ENCODE measurements at regions not wholly inside any gene's neighbourhood (a gene's known extent, or its start where the extent isn't known, plus 50 kb on each side); places are given as distances from the start of the nearest gene placed in this dataset.

DNA sequence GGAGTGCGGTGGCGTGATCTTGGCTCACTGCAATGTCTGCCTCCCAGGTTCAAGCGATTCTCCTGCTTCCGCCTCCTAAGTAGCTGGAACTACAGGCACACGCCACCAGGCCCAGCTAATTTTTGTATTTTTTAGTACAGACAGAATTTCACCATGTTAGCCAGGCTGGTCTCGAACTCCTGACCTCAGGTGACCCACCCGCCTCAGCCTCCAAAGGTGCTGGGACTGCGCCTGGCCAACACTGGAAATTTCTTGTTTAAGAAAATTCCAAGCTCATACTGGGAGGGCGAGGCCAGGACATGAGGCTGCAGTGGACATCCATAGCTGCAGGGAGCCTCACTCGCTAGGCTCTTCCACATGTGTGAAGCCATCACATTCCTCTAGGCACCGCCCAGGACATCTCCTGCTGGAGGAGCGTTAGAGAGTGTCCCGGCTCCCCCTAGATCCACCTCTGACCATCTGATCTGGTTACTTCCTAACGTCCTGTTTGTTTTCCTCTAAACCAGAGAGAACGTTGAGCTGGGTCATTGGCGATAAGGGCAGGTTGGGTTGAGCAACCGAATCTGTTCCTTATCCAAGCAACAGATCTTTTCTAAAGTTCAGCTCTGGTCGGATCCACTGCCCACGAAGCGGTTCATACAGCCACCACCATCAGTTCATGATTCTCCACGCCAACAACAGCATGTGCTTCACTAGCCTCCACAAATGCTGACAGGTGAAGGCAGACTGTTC is 108.2 kb upstream of the MED13L start:
- no peaks in the 10 kb centered on the region for H3K9me3 Mint-ChIP-seq (ENCODE audit: unreplicated experiment)
- H3K27ac Mint-ChIP-seq (ENCODE audit: unreplicated experiment): no peak overlapping the region
- peaks cover 30% of the 10 kb centered on the region for H3K4me1 Mint-ChIP-seq (ENCODE audit: unreplicated experiment)
- TF ChIP-seq, protein P1, sequence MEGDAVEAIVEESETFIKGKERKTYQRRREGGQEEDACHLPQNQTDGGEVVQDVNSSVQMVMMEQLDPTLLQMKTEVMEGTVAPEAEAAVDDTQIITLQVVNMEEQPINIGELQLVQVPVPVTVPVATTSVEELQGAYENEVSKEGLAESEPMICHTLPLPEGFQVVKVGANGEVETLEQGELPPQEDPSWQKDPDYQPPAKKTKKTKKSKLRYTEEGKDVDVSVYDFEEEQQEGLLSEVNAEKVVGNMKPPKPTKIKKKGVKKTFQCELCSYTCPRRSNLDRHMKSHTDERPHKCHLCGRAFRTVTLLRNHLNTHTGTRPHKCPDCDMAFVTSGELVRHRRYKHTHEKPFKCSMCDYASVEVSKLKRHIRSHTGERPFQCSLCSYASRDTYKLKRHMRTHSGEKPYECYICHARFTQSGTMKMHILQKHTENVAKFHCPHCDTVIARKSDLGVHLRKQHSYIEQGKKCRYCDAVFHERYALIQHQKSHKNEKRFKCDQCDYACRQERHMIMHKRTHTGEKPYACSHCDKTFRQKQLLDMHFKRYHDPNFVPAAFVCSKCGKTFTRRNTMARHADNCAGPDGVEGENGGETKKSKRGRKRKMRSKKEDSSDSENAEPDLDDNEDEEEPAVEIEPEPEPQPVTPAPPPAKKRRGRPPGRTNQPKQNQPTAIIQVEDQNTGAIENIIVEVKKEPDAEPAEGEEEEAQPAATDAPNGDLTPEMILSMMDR (IDR thresholded peaks at IDR 0.05; ENCODE audit: unreplicated experiment): no peak
- no peaks in the 10 kb centered on the region for H3K27me3 Mint-ChIP-seq (ENCODE audit: unreplicated experiment)
- no peak overlapping the region for H3K4me3 Mint-ChIP-seq (ENCODE audit: unreplicated experiment)
- peak; percentile 19 for DNase-seq (ENCODE audit: low spot score)
- H3K36me3 Mint-ChIP-seq (ENCODE audit: low read depth, unreplicated experiment): no peaks in the 10 kb centered on the region

DNA sequence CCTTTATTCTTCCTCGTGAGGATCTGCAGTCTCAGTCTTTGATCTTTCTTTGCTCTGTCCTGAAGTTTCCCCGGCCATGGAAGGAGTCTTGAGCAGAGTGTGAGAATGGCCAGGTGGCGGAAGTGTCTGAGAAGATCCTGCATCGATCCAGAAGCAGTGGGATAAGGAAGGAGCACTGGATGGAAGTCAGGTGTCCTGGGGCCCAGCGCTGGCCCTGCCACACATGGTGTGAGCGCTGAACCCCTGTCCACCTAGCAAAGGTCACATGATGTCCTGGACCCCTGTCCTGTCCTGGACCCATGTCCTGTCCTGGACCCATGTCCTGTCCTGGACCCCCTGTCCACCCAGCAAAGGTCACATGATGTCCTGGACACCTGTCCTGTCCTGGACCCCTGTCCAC is 111.8 kb upstream of the MED13L start:
- H3K4me3 Mint-ChIP-seq (ENCODE audit: unreplicated experiment): no peak overlapping the region
- H3K9me3 Mint-ChIP-seq (ENCODE audit: unreplicated experiment): no peaks in the 10 kb centered on the region
- no peaks in the 10 kb centered on the region for H3K36me3 Mint-ChIP-seq (ENCODE audit: low read depth, unreplicated experiment)
- TF ChIP-seq, protein P1 (IDR thresholded peaks at IDR 0.05; ENCODE audit: unreplicated experiment): no peak
- no peak overlapping the region for H3K27ac Mint-ChIP-seq (ENCODE audit: unreplicated experiment)
- H3K27me3 Mint-ChIP-seq (ENCODE audit: unreplicated experiment): no peaks in the 10 kb centered on the region
- H3K4me1 Mint-ChIP-seq (ENCODE audit: unreplicated experiment): peaks cover 4% of the 10 kb centered on the region
- DNase-seq (ENCODE audit: low spot score): no peak

GRCh38 chr12:116389990-116390389 is 112.5 kb upstream of the MED13L start:
- Mint-ChIP-seq H3K27ac (ENCODE audit: unreplicated experiment) (no peak overlapping the region), H3K9me3 (ENCODE audit: unreplicated experiment) (no peaks in the 10 kb centered on the region), H3K4me3 (ENCODE audit: unreplicated experiment) (no peak overlapping the region), H3K36me3 (ENCODE audit: low read depth, unreplicated experiment) (no peaks in the 10 kb centered on the region), H3K27me3 (ENCODE audit: unreplicated experiment) (no peaks in the 10 kb centered on the region), H3K4me1 (ENCODE audit: unreplicated experiment) (peaks cover 2% of the 10 kb centered on the region)
- no peak for DNase-seq (ENCODE audit: low spot score)
- TF ChIP-seq, protein P1 (IDR thresholded peaks at IDR 0.05; ENCODE audit: unreplicated experiment): no peak

- no peaks in the 10 kb centered on the region for H3K36me3 Mint-ChIP-seq (ENCODE audit: low read depth, unreplicated experiment)
- no peaks in the 10 kb centered on the region for H3K27me3 Mint-ChIP-seq (ENCODE audit: unreplicated experiment)
- peaks cover 2% of the 10 kb centered on the region for H3K4me1 Mint-ChIP-seq (ENCODE audit: unreplicated experiment)
- no peaks in the 10 kb centered on the region for H3K9me3 Mint-ChIP-seq (ENCODE audit: unreplicated experiment)
- TF ChIP-seq, protein P1 (IDR thresholded peaks at IDR 0.05; ENCODE audit: unreplicated experiment): no peak
- H3K4me3 Mint-ChIP-seq (ENCODE audit: unreplicated experiment): no peak overlapping the region
- no peak overlapping the region for H3K27ac Mint-ChIP-seq (ENCODE audit: unreplicated experiment)
- DNase-seq (ENCODE audit: low spot score): no peak
These were observed 113.2 kb upstream of the MED13L start for GRCh38 chr12:116390401-116391335.

DNA sequence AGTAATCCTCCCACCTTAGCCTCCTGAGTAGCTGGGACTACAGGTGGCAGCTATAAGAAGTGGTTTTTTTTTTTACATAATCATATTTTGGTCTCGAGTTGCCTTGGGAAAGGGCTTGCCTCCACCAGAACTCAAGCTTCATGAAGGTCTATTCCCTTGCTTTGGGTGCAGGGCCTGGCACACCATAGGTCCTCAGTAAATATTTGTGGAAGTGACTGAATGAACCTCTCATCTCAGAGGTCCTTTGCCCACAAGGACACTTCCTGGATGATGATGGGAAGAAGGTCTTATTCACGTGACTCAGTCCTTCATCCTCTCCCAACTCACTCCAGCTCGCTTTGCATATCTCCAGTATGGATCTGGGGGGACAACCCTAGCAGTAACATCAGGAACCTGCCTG is 114.0 kb upstream of the MED13L start:
- Mint-ChIP-seq H3K4me3 (ENCODE audit: unreplicated experiment) (no peak overlapping the region), H3K4me1 (ENCODE audit: unreplicated experiment) (peaks cover 2% of the 10 kb centered on the region), H3K27me3 (ENCODE audit: unreplicated experiment) (no peaks in the 10 kb centered on the region)

More for the DNA sequence above, 114.0 kb upstream of the MED13L start:
- H3K27ac Mint-ChIP-seq (ENCODE audit: unreplicated experiment): no peak overlapping the region
- H3K36me3 Mint-ChIP-seq (ENCODE audit: low read depth, unreplicated experiment): no peaks in the 10 kb centered on the region
- no peak for DNase-seq (ENCODE audit: low spot score)
- TF ChIP-seq, protein P1 (IDR thresholded peaks at IDR 0.05; ENCODE audit: unreplicated experiment): no peak
- no peaks in the 10 kb centered on the region for H3K9me3 Mint-ChIP-seq (ENCODE audit: unreplicated experiment)

Measured in endothelial cell (in vitro differentiated cells).